ENCODE measurements at regions not wholly inside any gene's neighbourhood (a gene's known extent, or its start where the extent isn't known, plus 50 kb on each side); places are given as distances from the start of the nearest gene placed in this dataset.

GRCh38 chr9:86614871-86615849, 260.9 kb upstream of the TUT7 start:
- Histone ChIP-seq H3K4me1 (ENCODE audit: control insufficient read depth in 1 of 2, insufficient read depth in 2 of 2, low read depth in 1 of 2, low read length in 1 of 2) (no peaks in the 10 kb centered on the region; a peak in 1 of 4 replicates), H3K9me3 (no peaks in the 10 kb centered on the region), H3K4me2 (no peak overlapping the region), H3K27ac (ENCODE audit: low read depth in 2 of 2, low read length in 1 of 2) (peak overlapping the region in 1 of 2 experiments; percentile 69; a peak in 1 of 4 replicates), H3K27me3 (ENCODE audit: insufficient read depth) (no peaks in the 10 kb centered on the region), H3K9me2 (no peaks in the 10 kb centered on the region), H2AFZ (ENCODE audit: low read depth) (no peak overlapping the region), H3F3A (replicated peaks; ENCODE audit: insufficient read depth) (no peaks in the 10 kb centered on the region), H4K20me1 (ENCODE audit: insufficient read depth) (no peaks in the 10 kb centered on the region), H3K36me3 (replicated peaks in 1 of 2; ENCODE audit: control insufficient read depth in 1 of 2, insufficient read depth in 2 of 2, low read length in 1 of 2) (no peaks in the 10 kb centered on the region), H3K79me2 (ENCODE audit: insufficient read depth) (no peaks in the 10 kb centered on the region), H3K9ac (no peak overlapping the region), H3K4me3 (ENCODE audit: low read depth in 2 of 2, low read length in 1 of 2) (no peak overlapping the region)
- POLR2A ChIA-PET, result no interaction called here
- WGBS (ENCODE audit: low lambda C conversion rate), result 63% methylated on average over 6 of the region's 6 CpGs
- CTCF ChIA-PET, result interaction anchor here (0.8 to 3.3 kb wide), 5 partner anchors 9 to 709 kb away, joined by 3 to 13 read pairs (median 3); no protein-coding TSS in a partner anchor
- DNase-seq, result peak; percentile 33
- no peak for TF ChIP-seq REST (IDR thresholded peaks at IDR 0.05; ENCODE audit: low read depth, low read length)
- TF ChIP-seq RAD21 (IDR thresholded peaks at IDR 0.05; ENCODE audit: low read length), result peak; percentile 53
- no peak for TF ChIP-seq GATA2 (CRISPR knock-in tag; IDR thresholded peaks at IDR 0.05)
- TF ChIP-seq IRF3 (IDR thresholded peaks at IDR 0.05; ENCODE audit: low read depth, low read length), result no peak
- TF ChIP-seq, protein P1, sequence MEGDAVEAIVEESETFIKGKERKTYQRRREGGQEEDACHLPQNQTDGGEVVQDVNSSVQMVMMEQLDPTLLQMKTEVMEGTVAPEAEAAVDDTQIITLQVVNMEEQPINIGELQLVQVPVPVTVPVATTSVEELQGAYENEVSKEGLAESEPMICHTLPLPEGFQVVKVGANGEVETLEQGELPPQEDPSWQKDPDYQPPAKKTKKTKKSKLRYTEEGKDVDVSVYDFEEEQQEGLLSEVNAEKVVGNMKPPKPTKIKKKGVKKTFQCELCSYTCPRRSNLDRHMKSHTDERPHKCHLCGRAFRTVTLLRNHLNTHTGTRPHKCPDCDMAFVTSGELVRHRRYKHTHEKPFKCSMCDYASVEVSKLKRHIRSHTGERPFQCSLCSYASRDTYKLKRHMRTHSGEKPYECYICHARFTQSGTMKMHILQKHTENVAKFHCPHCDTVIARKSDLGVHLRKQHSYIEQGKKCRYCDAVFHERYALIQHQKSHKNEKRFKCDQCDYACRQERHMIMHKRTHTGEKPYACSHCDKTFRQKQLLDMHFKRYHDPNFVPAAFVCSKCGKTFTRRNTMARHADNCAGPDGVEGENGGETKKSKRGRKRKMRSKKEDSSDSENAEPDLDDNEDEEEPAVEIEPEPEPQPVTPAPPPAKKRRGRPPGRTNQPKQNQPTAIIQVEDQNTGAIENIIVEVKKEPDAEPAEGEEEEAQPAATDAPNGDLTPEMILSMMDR (IDR thresholded peaks at IDR 0.05), result peak; percentile 67
- TF ChIP-seq EP300 (IDR thresholded peaks at IDR 0.05; ENCODE audit: borderline replicate concordance in 1 of 2, low read depth in 1 of 2, low read length in 1 of 2), result peak in 1 of 2 experiments; percentile 35; a peak in 1 of 4 replicates
- TF ChIP-seq TEAD4 (IDR thresholded peaks at IDR 0.05; ENCODE audit: borderline replicate concordance, insufficient read depth), result no peak
- peak; percentile 52 for TF ChIP-seq SMC3 (IDR thresholded peaks at IDR 0.05; ENCODE audit: low read depth, low read length)
- no peak for TF ChIP-seq FOXM1 (IDR thresholded peaks at IDR 0.05; ENCODE audit: low read depth)
- no peak for TF ChIP-seq MXI1 (IDR thresholded peaks at IDR 0.05; ENCODE audit: low read depth, low read length)
- no peak for TF ChIP-seq TAF1 (IDR thresholded peaks at IDR 0.05; ENCODE audit: borderline replicate concordance, low read depth, low read length)
- TF ChIP-seq EZH2phosphoT487 (IDR thresholded peaks at IDR 0.05; ENCODE audit: borderline replicate concordance, low read depth), result no peak
- TF ChIP-seq, protein P2, sequence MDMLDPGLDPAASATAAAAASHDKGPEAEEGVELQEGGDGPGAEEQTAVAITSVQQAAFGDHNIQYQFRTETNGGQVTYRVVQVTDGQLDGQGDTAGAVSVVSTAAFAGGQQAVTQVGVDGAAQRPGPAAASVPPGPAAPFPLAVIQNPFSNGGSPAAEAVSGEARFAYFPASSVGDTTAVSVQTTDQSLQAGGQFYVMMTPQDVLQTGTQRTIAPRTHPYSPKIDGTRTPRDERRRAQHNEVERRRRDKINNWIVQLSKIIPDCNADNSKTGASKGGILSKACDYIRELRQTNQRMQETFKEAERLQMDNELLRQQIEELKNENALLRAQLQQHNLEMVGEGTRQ (IDR thresholded peaks at IDR 0.05; ENCODE audit: borderline replicate concordance, low read depth, low read length), result no peak
- no peak for TF ChIP-seq MAX (IDR thresholded peaks at IDR 0.05; ENCODE audit: low read depth)
- TF ChIP-seq TCF12 (IDR thresholded peaks at IDR 0.05), result peak; percentile 54
- TF ChIP-seq, protein P3, sequence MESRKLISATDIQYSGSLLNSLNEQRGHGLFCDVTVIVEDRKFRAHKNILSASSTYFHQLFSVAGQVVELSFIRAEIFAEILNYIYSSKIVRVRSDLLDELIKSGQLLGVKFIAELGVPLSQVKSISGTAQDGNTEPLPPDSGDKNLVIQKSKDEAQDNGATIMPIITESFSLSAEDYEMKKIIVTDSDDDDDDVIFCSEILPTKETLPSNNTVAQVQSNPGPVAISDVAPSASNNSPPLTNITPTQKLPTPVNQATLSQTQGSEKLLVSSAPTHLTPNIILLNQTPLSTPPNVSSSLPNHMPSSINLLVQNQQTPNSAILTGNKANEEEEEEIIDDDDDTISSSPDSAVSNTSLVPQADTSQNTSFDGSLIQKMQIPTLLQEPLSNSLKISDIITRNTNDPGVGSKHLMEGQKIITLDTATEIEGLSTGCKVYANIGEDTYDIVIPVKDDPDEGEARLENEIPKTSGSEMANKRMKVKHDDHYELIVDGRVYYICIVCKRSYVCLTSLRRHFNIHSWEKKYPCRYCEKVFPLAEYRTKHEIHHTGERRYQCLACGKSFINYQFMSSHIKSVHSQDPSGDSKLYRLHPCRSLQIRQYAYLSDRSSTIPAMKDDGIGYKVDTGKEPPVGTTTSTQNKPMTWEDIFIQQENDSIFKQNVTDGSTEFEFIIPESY (IDR thresholded peaks at IDR 0.05; ENCODE audit: borderline replicate concordance, low read depth), result no peak

Measured in SK-N-SH (cell line).